WTC11 (cell line): ENCODE measurements at regions not wholly inside any gene's neighbourhood (a gene's known extent, or its start where the extent isn't known, plus 50 kb on each side); places are given as distances from the start of the nearest gene placed in this dataset.

Experiments used
- CTCF ChIP-seq: fragments of 200-600 bp; IDR thresholded peaks from 2 replicates; pipeline ENCODE4 v1.8.0; 2022; ENCODE audit warnings: antibody characterized with exemption
- MAX ChIP-seq: sonication (generic); formaldehyde crosslinking; IDR thresholded peaks from 2 replicates; pipeline ENCODE4 v1.8.0; 2022; ENCODE audit warnings: mild to moderate bottlenecking, missing genetic modification reagents
- NFYB ChIP-seq: sonication (generic); formaldehyde crosslinking; conservative IDR thresholded peaks from 2 replicates; pipeline ENCODE4 v1.8.0; 2022; ENCODE audit warnings: low read depth, missing genetic modification reagents
- USF2 ChIP-seq: sonication (generic); formaldehyde crosslinking; IDR thresholded peaks from 2 replicates; pipeline ENCODE4 v1.8.1; 2023; ENCODE audit warnings: mild to moderate bottlenecking, missing genetic modification reagents, moderate library complexity

GRCh38 chr2:120563616-120564015, 172.1 kb upstream of the GLI2 start:
- TF ChIP-seq CTCF (no peak), USF2 (CRISPR knock-in tag) (no peak), NFYB (CRISPR knock-in tag) (no peak), MAX (CRISPR knock-in tag) (no peak)
